PFSK-1 (cell line): ENCODE measurements at regions not wholly inside any gene's neighbourhood (a gene's known extent, or its start where the extent isn't known, plus 50 kb on each side); places are given as distances from the start of the nearest gene placed in this dataset.

ENCODE experiments used
- FOXP2 ChIP-seq: optimal IDR thresholded peaks from 2 replicates; pipeline ENCODE3; 2011; ENCODE audit warnings: borderline replicate concordance, control low read depth, inconsistent platforms; ENCODE audit not compliant: insufficient read depth; ENCODE audit errors: extremely low read length, extremely low read depth
- POLR2AphosphoS5 ChIP-seq: IDR thresholded peaks from 2 replicates; pipeline ENCODE4 v1.6.1; 2012; ENCODE audit warnings: low read depth, mild to moderate bottlenecking, control low read depth, low read length, moderate library complexity
- REST ChIP-seq, 2 experiments: IDR thresholded peaks; 2 replicates each; pipeline versions ENCODE4 v1.6.1 to v1.8.0; 2011 to 2012; ENCODE audit warnings: low read depth in 2 of 2, low read length in 2 of 2, control low read depth in 1 of 2, inconsistent platforms in 1 of 2, mild to moderate bottlenecking in 1 of 2, moderate library complexity in 1 of 2; ENCODE audit not compliant: insufficient read depth in 1 of 2
- SIN3A ChIP-seq: IDR thresholded peaks from 2 replicates; pipeline ENCODE4 v1.6.1; 2012; ENCODE audit warnings: mild to moderate bottlenecking, low read length, moderate library complexity, borderline replicate concordance; ENCODE audit not compliant: insufficient read depth
- TAF1 ChIP-seq: IDR thresholded peaks from 2 replicates; pipeline ENCODE4 v1.6.1; 2012; ENCODE audit warnings: low read length, control low read depth, borderline replicate concordance; ENCODE audit not compliant: insufficient read depth

GRCh38 chr18:9047715-9048114, 54.8 kb upstream of the NDUFV2 start:
- TF ChIP-seq TAF1 (no peak), FOXP2 (no peak), SIN3A (no peak), POLR2AphosphoS5 (no peak), REST (IDR thresholded peaks at IDR 0.05; ENCODE audit: insufficient read depth in 1 of 2, low read depth in 2 of 2, low read length in 2 of 2) (no peak)

- TF ChIP-seq FOXP2 (no peak), POLR2AphosphoS5 (no peak), SIN3A (no peak), TAF1 (no peak), REST (IDR thresholded peaks at IDR 0.05; ENCODE audit: insufficient read depth in 1 of 2, low read depth in 2 of 2, low read length in 2 of 2) (no peak)
These were observed 54.3 kb upstream of the NDUFV2 start for GRCh38 chr18:9048236-9048635.

- TF ChIP-seq REST (IDR thresholded peaks at IDR 0.05; ENCODE audit: insufficient read depth in 1 of 2, low read depth in 2 of 2, low read length in 2 of 2): no peak
- no peak for TF ChIP-seq FOXP2
These were observed 53.5 kb upstream of the NDUFV2 start for GRCh38 chr18:9048808-9049494.

GRCh38 chr18:9049495-9049809, 53.0 kb upstream of the NDUFV2 start:
- TF ChIP-seq SIN3A: no peak
- TF ChIP-seq TAF1: no peak
